Kidney (tissue), 13 donors: ENCODE measurements at regions not wholly inside any gene's neighbourhood (a gene's known extent, or its start where the extent isn't known, plus 50 kb on each side); places are given as distances from the start of the nearest gene placed in this dataset.

Experiments
- DNase-seq, 5 donors: peaks; one replicate each; pipeline ENCODE4 v3.0.0-alpha.2; 2013 to 2020
- FAIRE-seq: peaks from 2 replicates; lab custom pipeline; 2012; peaks lifted over from hg19 to GRCh38; lab: Jason Lieb, UNC
- H3K27ac ChIP-seq, 2 donors: one replicate each; pipeline ENCODE4 v1.7.0; 2013; ENCODE audit warnings: low read depth in 2 of 2, low read length in 2 of 2, inconsistent platforms in 1 of 2
- H3K27me3 ChIP-seq: one replicate; pipeline ENCODE4 v1.7.1; 2013; ENCODE audit warnings: low read length, inconsistent platforms; ENCODE audit not compliant: control insufficient read depth, insufficient read depth
- H3K36me3 ChIP-seq, 3 donors: one replicate each; pipeline versions ENCODE4 v1.7.0 to v1.7.1; 2013; ENCODE audit warnings: low read length in 3 of 3, control low read depth in 1 of 3, inconsistent platforms in 1 of 3; ENCODE audit not compliant: insufficient read depth in 3 of 3, control insufficient read depth in 2 of 3
- H3K4me1 ChIP-seq, 3 donors: one replicate each; pipeline versions ENCODE4 v1.7.0 to v1.7.1; 2013; ENCODE audit warnings: low read length in 3 of 3, inconsistent platforms in 1 of 3, low read depth in 1 of 3; ENCODE audit not compliant: control insufficient read depth in 2 of 3, insufficient read depth in 2 of 3
- H3K4me3 ChIP-seq, 3 donors: one replicate each; pipeline versions ENCODE4 v1.7.0 to v1.8.1; 2013; ENCODE audit warnings: low read length in 3 of 3, control low read depth in 1 of 3, inconsistent platforms in 1 of 3
- H3K9ac ChIP-seq, 3 donors: one replicate each; pipeline versions ENCODE4 v1.7.0 to v1.7.1; 2013; ENCODE audit warnings: low read length in 3 of 3, control low read depth in 1 of 3, inconsistent platforms in 1 of 3
- H3K9me3 ChIP-seq, 3 donors: one replicate each; pipeline versions ENCODE4 v1.7.0 to v1.7.1; 2013; ENCODE audit warnings: low read length in 3 of 3, control low read depth in 1 of 3, inconsistent platforms in 1 of 3; ENCODE audit not compliant: control insufficient read depth in 2 of 3, insufficient read depth in 1 of 3
- intact Hi-C: fragments of 100-400 bp; cut with DNase I; formaldehyde crosslinking; loops from one replicate; pipeline ENCODE4 v1.11.1; 2022
- TF ChIP-seq, protein P1 (sequence below): IDR thresholded peaks from 3 replicates; pipeline ENCODE4 v1.5.1; 2012; ENCODE audit warnings: mild to moderate bottlenecking, moderate library complexity, borderline replicate concordance; ENCODE audit not compliant: insufficient read depth; ENCODE audit errors: extremely low read depth
- donor health status: control.
- donor health status: control.
- donor health status: control.
- donor health status: control.
- donor health status: control.
- donor health status: DM: yes; HTN: yes; CAD: no.
- donor health status: Normal renal cell carcinoma (clear cell type).

DNA sequence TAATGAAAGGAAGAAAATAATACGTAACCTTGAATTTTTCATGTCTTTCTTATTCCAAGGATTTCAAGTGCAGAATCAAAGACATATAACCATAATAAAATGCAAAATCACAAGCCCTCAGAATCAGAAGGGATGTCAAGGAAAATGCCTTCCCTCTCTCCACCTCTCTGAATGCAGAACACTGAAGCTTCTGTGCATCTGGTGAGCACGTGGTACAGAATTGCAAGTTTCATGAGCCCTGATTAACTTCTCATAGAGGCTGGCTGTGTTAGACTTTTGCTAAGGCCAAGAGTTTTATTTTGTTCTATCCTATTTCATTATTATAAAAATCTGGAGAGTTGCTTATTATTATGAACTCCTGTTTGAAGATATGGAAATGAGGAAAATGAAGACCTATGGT lies 533.7 kb upstream of the POM121L12 start:
- H3K27ac ChIP-seq = no peak overlapping the region
- no peaks in the 10 kb centered on the region for H3K4me1 ChIP-seq
- no peaks in the 10 kb centered on the region for H3K27me3 ChIP-seq
- TF ChIP-seq, protein P1, sequence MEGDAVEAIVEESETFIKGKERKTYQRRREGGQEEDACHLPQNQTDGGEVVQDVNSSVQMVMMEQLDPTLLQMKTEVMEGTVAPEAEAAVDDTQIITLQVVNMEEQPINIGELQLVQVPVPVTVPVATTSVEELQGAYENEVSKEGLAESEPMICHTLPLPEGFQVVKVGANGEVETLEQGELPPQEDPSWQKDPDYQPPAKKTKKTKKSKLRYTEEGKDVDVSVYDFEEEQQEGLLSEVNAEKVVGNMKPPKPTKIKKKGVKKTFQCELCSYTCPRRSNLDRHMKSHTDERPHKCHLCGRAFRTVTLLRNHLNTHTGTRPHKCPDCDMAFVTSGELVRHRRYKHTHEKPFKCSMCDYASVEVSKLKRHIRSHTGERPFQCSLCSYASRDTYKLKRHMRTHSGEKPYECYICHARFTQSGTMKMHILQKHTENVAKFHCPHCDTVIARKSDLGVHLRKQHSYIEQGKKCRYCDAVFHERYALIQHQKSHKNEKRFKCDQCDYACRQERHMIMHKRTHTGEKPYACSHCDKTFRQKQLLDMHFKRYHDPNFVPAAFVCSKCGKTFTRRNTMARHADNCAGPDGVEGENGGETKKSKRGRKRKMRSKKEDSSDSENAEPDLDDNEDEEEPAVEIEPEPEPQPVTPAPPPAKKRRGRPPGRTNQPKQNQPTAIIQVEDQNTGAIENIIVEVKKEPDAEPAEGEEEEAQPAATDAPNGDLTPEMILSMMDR = no peak
- DNase-seq = no peak
- H3K9ac ChIP-seq = no peak overlapping the region
- H3K4me3 ChIP-seq = no peak overlapping the region
- no peaks in the 10 kb centered on the region for H3K9me3 ChIP-seq
- no peaks in the 10 kb centered on the region for H3K36me3 ChIP-seq
- no peak for FAIRE-seq
- intact Hi-C loops = no loop called here

DNA sequence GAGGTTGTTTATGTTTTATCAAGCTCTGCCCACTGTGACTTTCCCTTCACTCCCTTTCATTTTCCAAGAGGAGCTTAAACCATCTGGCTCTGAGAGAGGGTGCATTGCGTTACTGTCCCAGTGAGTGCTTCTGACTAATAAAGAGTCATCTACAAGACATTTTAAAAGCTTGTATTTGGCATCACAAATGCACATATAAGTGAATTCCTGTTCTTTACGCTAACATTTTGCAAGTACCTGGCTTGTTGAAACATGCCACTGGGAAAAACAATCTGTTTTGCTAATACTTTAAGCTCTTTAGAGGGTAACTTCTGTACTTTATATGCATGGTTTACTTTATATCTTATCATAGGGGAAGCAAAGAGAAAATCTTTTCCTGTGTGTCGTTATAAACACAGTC lies 534.6 kb upstream of the POM121L12 start:
- intact Hi-C loops = no loop called here
- FAIRE-seq (no peak), DNase-seq (no peak)
- Histone ChIP-seq H3K4me1 (no peaks in the 10 kb centered on the region), H3K36me3 (no peaks in the 10 kb centered on the region), H3K9ac (no peak overlapping the region), H3K27ac (no peak overlapping the region), H3K4me3 (no peak overlapping the region), H3K27me3 (no peaks in the 10 kb centered on the region), H3K9me3 (no peaks in the 10 kb centered on the region)
- TF ChIP-seq, protein P1 = no peak

DNA sequence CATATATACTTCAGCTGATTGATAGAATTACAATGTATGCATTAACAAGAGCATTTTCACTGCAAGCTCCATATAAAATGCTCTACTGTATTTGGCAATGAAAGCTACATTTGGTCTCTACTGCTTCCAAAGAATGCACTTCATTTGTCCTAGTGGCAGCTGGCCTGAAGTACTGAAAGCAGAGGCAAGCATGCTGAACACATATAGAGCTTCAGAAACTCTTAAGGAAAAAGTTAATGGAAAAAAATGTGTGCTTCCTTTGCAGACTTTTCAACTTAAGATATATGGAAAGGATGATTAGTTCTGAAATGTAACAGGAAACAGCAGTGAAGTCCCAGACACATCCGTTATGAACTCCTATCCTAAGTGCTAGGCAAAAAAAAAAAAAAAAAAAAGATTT lies 537.1 kb upstream of the POM121L12 start:
- H3K27ac ChIP-seq = no peak overlapping the region
- no peaks in the 10 kb centered on the region for H3K36me3 ChIP-seq
- peak in 1 of 5 donors; percentile 44 for DNase-seq
- intact Hi-C loops = no loop called here
- H3K4me3 ChIP-seq = no peak overlapping the region
- H3K9me3 ChIP-seq = no peaks in the 10 kb centered on the region
- no peak for FAIRE-seq
- no peak overlapping the region for H3K9ac ChIP-seq
- TF ChIP-seq, protein P1 = no peak
- no peaks in the 10 kb centered on the region for H3K27me3 ChIP-seq
- no peaks in the 10 kb centered on the region for H3K4me1 ChIP-seq

DNA sequence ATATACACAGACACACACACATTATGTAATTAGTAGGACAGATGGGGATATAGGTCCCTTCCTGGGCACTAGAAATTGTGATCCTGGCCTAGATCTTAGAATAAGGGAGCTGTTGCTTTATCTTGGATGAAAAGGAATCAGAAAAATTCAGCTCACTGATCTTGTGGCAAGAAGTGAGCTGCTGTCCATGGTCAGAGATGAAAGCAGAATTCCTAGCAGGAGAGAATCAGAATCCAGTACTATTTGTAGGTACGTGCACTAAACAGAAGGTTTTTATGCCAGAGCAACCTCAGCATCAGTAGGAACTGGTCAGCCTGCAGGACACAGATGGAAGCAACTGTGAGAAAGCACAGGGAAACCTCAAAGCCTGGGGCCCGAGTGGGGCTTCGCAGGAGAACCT lies 549.2 kb upstream of the POM121L12 start:
- Histone ChIP-seq H3K9me3 (no peaks in the 10 kb centered on the region), H3K27ac (no peak overlapping the region), H3K36me3 (no peaks in the 10 kb centered on the region), H3K27me3 (no peaks in the 10 kb centered on the region), H3K4me3 (no peak overlapping the region), H3K4me1 (no peaks in the 10 kb centered on the region), H3K9ac (no peak overlapping the region)
- TF ChIP-seq, protein P1 = no peak
- intact Hi-C loops = no loop called here
- DNase-seq (no peak), FAIRE-seq (no peak)
